ENCODE measurements at regions not wholly inside any gene's neighbourhood (a gene's known extent, or its start where the extent isn't known, plus 50 kb on each side); places are given as distances from the start of the nearest gene placed in this dataset.

DNA sequence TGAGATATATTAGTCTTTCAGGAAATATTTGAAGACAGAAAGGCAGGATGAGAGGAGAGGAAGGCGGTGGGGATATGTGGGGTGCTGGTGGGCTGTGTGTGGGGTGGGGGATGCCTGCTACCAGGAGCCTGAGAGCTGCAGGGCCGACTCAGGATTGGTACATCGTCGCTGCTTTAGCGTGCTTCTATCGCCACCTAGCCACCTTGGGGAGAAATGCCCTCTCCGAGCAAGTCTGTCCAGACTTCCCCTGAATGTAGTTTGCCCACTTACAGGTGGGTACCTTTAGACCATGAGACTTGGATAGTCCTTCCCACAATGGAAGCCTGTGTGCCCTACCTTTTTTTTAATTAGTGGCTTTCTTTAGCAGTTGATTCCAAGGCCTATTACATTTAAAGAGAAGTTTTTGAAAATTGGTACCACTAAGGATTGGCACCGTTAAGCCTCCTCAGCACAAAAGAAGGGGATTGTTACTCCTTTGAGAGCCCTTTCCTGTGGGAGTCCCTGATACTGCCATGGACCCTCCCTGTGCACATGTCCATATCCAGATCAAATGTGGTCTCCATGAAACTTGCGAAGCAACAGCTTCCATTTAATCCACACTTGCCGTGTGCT, 114.1 kb upstream of the NDUFV2 start:
- intact Hi-C loops (cut with micrococcal nuclease; ENCODE audit: unreplicated experiment) = loop anchor here (1.0 to 2.0 kb wide), 5 partner anchors 66 to 510 kb away; no protein-coding TSS in a partner anchor
- POLR2A ChIA-PET = interaction anchor here (0.7 to 2.1 kb wide), 8 partner anchors 10 to 506 kb away, joined by 3 to 6 read pairs (median 4); no protein-coding TSS in a partner anchor
- no TSS peak for BruUV-seq (replicated peaks)
- no peak overlapping the region for H3K27ac ChIP-seq (ENCODE audit: low read depth, low read length, poor library complexity, severe bottlenecking)
- no peaks in the 10 kb centered on the region for H3K9me3 ChIP-seq (ENCODE audit: low read length)
- peaks cover 36% of the 10 kb centered on the region for H3K4me1 ChIP-seq (ENCODE audit: insufficient read depth, low read length, poor library complexity, severe bottlenecking)
- no peaks in the 10 kb centered on the region for H3K9me2 ChIP-seq (ENCODE audit: insufficient read depth, low read length)
- DNase-seq (ENCODE audit: low spot score) = peak; percentile 87
- H3K79me2 ChIP-seq (ENCODE audit: insufficient read depth, low read depth, low read length) = no peaks in the 10 kb centered on the region
- no peak overlapping the region for H3K4me2 ChIP-seq (ENCODE audit: low read length)
- TF ChIP-seq EZH2phosphoT487 (IDR thresholded peaks at IDR 0.05; ENCODE audit: borderline replicate concordance, low read depth, low read length) = no peak
- TF ChIP-seq, protein P1, sequence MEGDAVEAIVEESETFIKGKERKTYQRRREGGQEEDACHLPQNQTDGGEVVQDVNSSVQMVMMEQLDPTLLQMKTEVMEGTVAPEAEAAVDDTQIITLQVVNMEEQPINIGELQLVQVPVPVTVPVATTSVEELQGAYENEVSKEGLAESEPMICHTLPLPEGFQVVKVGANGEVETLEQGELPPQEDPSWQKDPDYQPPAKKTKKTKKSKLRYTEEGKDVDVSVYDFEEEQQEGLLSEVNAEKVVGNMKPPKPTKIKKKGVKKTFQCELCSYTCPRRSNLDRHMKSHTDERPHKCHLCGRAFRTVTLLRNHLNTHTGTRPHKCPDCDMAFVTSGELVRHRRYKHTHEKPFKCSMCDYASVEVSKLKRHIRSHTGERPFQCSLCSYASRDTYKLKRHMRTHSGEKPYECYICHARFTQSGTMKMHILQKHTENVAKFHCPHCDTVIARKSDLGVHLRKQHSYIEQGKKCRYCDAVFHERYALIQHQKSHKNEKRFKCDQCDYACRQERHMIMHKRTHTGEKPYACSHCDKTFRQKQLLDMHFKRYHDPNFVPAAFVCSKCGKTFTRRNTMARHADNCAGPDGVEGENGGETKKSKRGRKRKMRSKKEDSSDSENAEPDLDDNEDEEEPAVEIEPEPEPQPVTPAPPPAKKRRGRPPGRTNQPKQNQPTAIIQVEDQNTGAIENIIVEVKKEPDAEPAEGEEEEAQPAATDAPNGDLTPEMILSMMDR (conservative IDR thresholded peaks at IDR 0.05; ENCODE audit: low read length) = peak; percentile 97
- H3K36me3 ChIP-seq (ENCODE audit: insufficient read depth, low read length) = no peaks in the 10 kb centered on the region
- H4K20me1 ChIP-seq (ENCODE audit: insufficient read depth, low read length) = no peaks in the 10 kb centered on the region
- CTCF ChIA-PET (ENCODE audit: unreplicated experiment) = interaction anchor here (0.7 to 2.0 kb wide), 5 partner anchors 10 to 335 kb away, joined by 3 to 8 read pairs (median 4); no protein-coding TSS in a partner anchor
- H3K4me3 ChIP-seq (ENCODE audit: low read depth, low read length, poor library complexity, severe bottlenecking) = no peak overlapping the region
- H2AFZ ChIP-seq (ENCODE audit: low read length) = peak overlapping the region; percentile 63; the same call in 1 of the 2 replicates

DNA sequence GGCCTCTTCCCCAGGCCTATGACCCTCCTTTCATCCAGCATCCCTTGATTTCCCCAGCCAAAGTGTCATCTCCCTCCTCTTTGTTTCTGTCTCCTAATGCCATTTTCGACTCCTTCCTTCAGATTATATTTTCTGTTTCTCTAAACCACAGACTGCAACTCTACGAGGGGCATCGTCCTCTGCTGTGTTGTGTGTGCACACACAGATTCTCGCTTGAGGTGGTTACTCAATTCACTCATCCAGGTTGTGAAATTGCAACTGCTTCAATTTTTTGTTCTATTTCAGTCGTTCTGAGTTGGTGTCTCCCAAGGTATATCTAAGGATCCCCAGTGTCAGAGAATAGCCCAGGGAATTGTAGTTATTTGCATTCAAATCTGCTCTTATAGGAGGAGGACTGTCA, 113.5 kb upstream of the NDUFV2 start:
- H3K36me3 ChIP-seq (ENCODE audit: insufficient read depth, low read length) = no peaks in the 10 kb centered on the region
- TF ChIP-seq, protein P1 (conservative IDR thresholded peaks at IDR 0.05; ENCODE audit: low read length) = no peak
- TF ChIP-seq EZH2phosphoT487 (IDR thresholded peaks at IDR 0.05; ENCODE audit: borderline replicate concordance, low read depth, low read length) = no peak
- no TSS peak for BruUV-seq (replicated peaks)
- H4K20me1 ChIP-seq (ENCODE audit: insufficient read depth, low read length) = no peaks in the 10 kb centered on the region
- no peak overlapping the region for H3K27ac ChIP-seq (ENCODE audit: low read depth, low read length, poor library complexity, severe bottlenecking)
- no peaks in the 10 kb centered on the region for H3K9me2 ChIP-seq (ENCODE audit: insufficient read depth, low read length)
- H3K4me1 ChIP-seq (ENCODE audit: insufficient read depth, low read length, poor library complexity, severe bottlenecking) = peaks cover 36% of the 10 kb centered on the region
- no peaks in the 10 kb centered on the region for H3K9me3 ChIP-seq (ENCODE audit: low read length)
- H3K79me2 ChIP-seq (ENCODE audit: insufficient read depth, low read depth, low read length) = no peaks in the 10 kb centered on the region
- H3K4me3 ChIP-seq (ENCODE audit: low read depth, low read length, poor library complexity, severe bottlenecking) = no peak overlapping the region
- H2AFZ ChIP-seq (ENCODE audit: low read length) = peak overlapping the region; percentile 21; the same call in 1 of the 2 replicates
- DNase-seq (ENCODE audit: low spot score) = no peak
- no peak overlapping the region for H3K4me2 ChIP-seq (ENCODE audit: low read length)
- ChIA-PET POLR2A (no interaction called here), CTCF (ENCODE audit: unreplicated experiment) (interaction anchor here (2.0 kb wide), 1 partner anchor 335 kb away, joined by 8 read pairs; no protein-coding TSS in a partner anchor)
- intact Hi-C loops (cut with micrococcal nuclease; ENCODE audit: unreplicated experiment) = loop anchor here (2.0 kb wide), 4 partner anchors 66 to 510 kb away; no protein-coding TSS in a partner anchor

DNA sequence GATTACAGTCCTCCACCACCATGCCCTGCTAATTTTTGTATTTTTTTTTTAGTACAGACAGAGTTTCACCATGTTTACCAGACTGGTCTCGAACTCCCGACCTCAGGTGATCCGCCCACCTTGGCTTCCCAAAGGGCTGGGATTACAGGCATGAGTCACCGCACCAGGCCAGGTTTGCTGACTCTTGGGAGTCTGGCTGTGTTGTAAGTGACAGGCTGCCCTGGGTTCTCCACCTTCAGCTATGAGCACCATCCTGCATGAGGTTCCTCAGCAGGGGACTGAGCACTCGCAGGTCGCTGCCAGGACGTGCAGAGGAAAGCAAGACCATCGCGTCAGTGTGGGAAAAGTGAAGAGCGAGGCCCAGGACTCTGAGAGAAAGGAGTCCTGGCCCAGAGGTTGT, 112.6 kb upstream of the NDUFV2 start:
- H3K4me1 ChIP-seq (ENCODE audit: insufficient read depth, low read length, poor library complexity, severe bottlenecking) = peaks cover 36% of the 10 kb centered on the region
- no TSS peak for BruUV-seq (replicated peaks)
- H3K9me2 ChIP-seq (ENCODE audit: insufficient read depth, low read length) = no peaks in the 10 kb centered on the region
- no peak overlapping the region for H3K4me3 ChIP-seq (ENCODE audit: low read depth, low read length, poor library complexity, severe bottlenecking)
- no peak overlapping the region for H3K4me2 ChIP-seq (ENCODE audit: low read length)
- ChIA-PET POLR2A (interaction anchor here (0.6 kb wide), 1 partner anchor 73 kb away, joined by 5 read pairs; no protein-coding TSS in a partner anchor), CTCF (ENCODE audit: unreplicated experiment) (no interaction called here)
- H4K20me1 ChIP-seq (ENCODE audit: insufficient read depth, low read length) = no peaks in the 10 kb centered on the region
- H3K9me3 ChIP-seq (ENCODE audit: low read length) = no peaks in the 10 kb centered on the region
- no peak overlapping the region for H2AFZ ChIP-seq (ENCODE audit: low read length)
- H3K79me2 ChIP-seq (ENCODE audit: insufficient read depth, low read depth, low read length) = no peaks in the 10 kb centered on the region
- TF ChIP-seq, protein P1 (conservative IDR thresholded peaks at IDR 0.05; ENCODE audit: low read length) = no peak
- H3K36me3 ChIP-seq (ENCODE audit: insufficient read depth, low read length) = no peaks in the 10 kb centered on the region
- no peak for DNase-seq (ENCODE audit: low spot score)
- no peak overlapping the region for H3K27ac ChIP-seq (ENCODE audit: low read depth, low read length, poor library complexity, severe bottlenecking)
- intact Hi-C loops (cut with micrococcal nuclease; ENCODE audit: unreplicated experiment) = loop anchor here (2.0 kb wide), 4 partner anchors 65 to 511 kb away; no protein-coding TSS in a partner anchor

Data from OCI-LY7 (cell line).